ENCODE measurements at regions not wholly inside any gene's neighbourhood (a gene's known extent, or its start where the extent isn't known, plus 50 kb on each side); places are given as distances from the start of the nearest gene placed in this dataset.

DNA sequence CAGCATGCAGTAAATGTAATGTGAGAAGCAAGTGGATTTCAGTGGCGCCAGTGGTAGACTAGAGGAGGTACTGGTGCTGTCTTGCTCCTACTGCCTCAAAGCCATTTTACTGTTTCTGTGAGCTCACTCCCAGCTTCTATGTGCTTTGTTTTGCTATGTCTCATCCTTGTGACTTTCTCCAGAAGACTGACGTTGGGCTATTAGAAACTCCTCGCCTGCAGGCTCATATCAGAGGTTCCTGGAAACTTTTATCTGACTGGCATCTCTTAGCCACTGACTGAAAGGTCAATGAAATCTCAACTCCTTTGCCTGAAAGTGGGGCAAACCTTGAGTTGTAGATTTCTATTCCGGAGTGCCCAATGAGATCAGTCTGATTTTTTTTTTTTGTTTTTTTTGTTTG lies 66.4 kb upstream of the SORCS1 start:
- TF ChIP-seq POLR2AphosphoS5 (IDR thresholded peaks at IDR 0.05; ENCODE audit: borderline replicate concordance, low read depth, low read length) (no peak), EZH2 (IDR thresholded peaks at IDR 0.05) (no peak), FOXP2 (optimal IDR thresholded peaks at IDR 0.05; ENCODE audit: control extremely low read depth, extremely low read length, insufficient read depth) (no peak)

Measured in SK-N-MC (cell line).